GM18502 (cell line): ENCODE measurements at regions not wholly inside any gene's neighbourhood (a gene's known extent, or its start where the extent isn't known, plus 50 kb on each side); places are given as distances from the start of the nearest gene placed in this dataset.

Experiments
- ATAC-seq: cut with Tn5 transposase; IDR thresholded peaks from one replicate; pipeline ENCODE4 v1.9.1; 2021; ENCODE audit warnings: mild to moderate bottlenecking; ENCODE audit not compliant: unreplicated experiment, poor library complexity

DNA sequence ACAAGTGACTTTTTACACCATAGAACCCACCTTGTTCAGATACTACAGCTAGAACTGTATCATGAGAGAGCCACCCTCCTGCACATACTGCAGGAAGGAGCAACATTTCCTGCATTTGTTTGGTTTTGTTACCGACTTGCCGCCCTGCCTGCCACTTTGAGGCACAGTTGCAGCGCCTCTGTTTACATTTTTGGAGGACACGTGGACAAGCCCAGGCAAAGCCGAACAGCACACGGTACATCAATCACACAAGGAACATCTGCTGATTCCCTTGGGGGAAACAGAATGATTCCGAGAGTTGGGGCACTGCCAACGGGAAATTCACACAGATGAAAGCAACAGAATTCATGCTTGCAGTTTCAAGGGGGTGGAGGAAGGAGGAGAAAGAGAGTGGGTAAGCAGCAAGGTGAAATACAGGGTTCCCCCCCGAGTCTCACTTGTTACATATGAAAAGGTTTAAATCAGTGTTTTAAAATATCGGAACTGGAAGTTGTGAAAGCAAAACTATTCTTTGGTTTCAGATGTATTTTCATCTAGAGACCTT lies 110.7 kb downstream of the BTG1 start:
- ATAC-seq, result peak; percentile 81

DNA sequence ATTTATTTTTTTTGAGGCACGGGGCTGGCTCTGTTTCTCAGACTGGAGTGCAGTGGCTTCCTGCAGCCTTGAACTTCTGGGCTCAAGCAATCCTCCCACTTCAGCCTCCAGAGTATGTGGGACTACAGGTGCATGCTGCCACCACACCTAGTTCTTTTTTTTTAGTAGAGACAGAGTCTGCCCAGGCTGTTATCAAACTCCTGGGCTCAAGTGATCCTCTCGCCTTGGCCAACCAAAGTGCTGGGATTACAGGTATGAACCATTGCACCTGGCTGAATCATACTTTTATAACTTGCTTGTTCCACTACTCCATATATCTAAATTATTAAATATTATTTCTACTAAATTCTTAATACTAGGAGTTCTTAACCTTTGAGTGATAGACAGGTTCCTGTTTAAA lies 111.6 kb downstream of the BTG1 start:
- no peak for ATAC-seq

DNA sequence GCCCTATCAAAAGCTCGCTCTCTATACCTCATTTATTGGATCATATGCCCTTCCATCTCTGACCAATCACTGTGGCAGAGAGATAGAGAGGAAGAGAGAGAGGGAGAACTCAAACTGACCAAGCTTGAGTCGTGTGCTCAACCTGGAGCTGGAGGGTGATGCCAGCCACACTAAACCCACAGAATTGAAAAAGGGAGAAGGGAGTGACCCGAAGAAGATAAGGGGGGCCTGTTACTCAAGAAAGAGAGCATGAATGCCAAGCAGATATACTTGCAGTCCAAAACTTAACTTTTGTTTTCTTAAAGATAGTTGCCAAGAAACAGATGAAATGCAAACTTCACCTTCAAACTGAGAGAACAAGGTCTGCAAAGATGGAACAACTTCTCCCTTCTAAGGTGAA lies 112.7 kb downstream of the BTG1 start:
- ATAC-seq, result no peak

DNA sequence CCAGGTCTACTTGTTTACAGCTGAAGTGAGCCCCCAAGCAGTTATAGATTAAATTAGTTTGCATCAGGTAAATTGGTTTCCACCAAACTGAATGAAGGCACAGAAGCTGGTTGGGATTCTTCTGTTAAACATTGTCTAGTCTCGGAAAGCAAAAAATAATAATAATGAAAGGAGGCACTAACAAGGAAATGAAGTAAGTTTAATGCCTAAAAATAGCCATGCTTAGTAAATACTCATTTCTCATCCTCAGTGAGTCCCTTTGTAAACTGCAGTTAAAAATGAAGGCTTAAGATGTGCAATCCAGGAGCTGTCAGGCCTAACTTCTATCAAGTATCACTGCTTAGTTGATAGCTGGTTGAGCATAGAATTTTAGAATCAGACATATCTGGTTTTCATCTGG lies 113.5 kb downstream of the BTG1 start:
- ATAC-seq, result no peak

DNA sequence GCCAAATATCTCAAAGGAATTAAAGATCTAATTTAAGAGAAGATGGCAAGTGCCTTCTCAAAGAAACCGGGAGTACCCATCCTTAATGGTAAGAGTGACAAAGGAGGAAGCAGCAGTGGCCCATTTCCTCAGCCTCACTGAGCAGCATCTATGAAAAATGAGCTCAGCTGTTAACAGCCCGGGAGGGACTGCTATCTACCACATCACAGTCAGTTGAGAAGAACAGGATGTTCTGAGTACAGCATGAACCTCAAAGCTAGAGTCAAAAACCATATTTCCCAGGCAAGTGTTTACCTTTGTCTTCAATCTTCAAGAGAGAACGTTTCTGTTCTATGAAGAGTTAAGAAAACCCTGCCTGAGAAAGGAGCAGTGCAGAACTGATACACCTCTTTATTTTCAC lies 115.0 kb downstream of the BTG1 start:
- peak; percentile 72 for ATAC-seq

DNA sequence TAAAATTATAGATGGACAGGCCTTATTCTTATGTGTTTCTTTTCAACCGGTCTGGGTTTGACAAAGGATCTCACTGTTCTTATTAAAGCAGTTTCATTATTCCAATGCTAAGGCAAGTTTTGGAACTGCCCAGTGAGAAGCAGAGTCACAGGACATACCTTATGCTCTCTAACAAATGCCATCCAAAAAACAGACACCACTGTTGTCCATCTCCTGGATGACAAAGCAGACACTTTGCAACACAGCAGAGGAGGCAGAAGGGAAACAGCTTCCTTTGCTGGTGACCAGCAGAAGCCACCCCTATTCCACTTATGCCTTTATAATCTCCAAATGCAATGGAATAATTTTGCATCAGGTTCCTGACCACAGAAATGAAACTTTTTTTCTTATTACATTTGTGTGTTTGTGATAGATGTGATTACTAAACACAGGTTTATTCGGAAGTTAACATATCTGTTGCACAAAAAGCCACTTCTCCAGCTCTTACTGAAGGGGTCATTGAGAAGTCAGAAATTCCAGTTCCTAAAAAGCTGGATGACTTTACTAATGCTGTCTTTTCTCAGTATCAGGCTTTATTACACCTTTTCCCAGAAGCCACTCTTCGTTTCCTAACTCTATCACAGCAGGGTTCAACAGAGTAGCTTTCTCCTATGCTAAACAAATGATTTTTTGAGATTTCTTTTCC lies 115.6 kb downstream of the BTG1 start:
- no peak for ATAC-seq

DNA sequence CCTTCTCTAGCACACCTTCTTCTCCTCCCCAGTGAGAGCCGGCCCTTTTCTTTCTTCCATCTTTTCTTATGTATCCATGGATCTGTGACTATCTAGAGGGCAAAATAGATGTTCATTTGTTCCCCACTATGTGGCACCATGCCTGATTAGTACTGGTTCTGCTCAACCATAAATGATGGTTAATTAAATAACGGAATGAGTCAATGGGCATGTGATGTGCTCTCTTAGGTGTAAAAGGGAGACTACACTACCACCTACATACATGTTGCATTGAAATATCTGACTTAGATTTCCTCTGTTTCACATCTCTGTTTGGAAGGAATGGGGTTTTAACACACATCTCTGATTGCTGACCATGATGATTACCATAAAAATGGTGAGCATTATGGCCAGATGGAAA lies 116.5 kb downstream of the BTG1 start:
- no peak for ATAC-seq

DNA sequence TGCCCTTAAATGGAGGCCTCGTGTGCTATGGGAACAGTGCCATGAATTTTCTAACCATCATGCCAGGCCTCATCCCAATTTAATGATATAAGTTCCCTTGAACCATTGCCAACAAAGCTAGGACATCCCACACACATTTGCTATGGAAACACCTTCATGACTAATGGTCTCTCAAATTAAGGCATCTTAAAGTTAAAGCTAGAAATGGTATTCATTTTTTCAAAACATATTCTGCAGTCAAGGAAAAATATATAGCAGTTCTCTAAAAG lies 117.3 kb downstream of the BTG1 start:
- ATAC-seq, result no peak

DNA sequence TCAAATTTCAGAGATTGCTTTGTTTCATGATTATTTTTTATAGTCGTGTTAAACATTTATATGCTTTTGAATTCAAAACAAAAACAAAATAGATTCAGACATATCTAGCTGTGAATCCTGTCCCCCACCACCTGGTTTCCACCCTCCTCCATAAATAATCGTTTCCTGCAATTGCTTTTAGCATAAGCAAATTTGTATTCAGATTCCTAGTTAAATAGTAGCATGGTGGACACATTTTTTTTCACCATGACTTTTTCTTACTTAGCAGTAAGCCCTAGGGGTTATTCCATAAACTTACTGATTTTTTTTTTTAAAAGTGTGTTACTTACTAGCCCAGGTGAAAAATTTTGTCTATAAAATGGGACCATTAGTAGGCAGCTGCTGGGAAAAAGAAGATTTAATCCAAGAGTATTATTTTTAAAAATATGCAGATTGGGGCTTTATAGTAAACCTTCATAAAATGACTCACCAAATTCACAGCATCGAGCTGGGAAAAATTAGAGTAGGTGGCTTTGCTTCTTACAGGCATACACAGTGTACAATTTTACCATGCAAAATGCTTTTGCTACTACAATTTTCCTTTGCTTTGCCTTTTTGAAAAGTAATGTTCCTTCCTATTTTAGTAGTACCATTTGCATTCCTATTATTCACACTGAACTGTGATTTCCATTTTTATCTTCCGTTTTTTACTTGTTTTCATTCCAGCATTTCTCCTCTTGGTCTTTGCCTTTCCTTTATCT lies 117.8 kb downstream of the BTG1 start:
- ATAC-seq, result no peak

DNA sequence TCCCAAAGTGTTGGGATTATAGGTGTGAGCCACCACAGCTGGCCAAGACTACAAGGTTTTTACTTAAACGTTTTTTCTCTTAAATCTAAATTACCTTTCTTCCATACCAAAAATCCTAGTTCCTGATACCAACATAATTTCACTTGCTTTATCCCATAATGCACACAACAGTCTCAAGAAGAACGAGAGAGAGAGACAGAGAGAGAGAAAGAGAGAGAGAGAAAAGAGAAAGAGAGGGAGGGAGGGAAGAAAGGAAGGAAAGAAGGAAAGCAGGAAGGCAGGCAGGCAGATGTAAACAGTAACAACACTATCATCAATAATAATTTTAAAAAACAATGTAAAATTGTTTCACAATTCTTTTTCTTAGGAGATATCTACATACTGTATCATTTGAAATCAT lies 118.4 kb downstream of the BTG1 start:
- ATAC-seq, result no peak

DNA sequence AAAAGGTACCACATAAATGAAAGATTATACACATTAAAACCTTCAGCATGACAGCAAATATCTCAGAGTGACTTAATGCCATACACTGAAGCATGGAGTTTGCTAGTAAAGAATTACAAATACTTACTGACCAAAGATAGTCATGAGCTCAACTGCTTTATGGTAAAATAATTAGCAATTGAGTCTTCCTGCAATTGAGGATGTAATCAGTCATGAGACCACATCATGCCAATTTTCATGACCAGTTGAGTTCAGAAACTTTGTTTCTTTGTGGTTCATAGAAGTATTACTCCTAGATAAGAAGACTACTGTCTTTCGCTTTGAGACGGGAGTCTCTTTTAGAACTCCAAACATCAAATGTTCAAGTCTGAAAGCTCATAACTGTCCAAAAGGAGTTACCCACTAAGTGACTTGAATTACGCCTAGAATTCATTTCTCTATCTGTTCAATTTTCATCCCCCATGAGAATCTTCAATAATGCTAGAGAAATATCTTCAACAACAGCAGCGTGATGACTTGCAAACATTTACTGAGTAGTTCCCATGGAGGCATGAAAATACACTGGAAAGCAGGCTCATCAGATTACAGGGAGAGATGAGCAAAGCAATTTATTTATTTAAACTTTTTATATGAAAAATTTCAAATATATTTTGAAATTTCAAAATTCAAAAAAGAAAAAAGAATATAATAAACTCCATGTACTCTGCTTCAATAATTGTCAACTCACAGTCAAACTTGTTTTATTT lies 120.0 kb downstream of the BTG1 start:
- no peak for ATAC-seq

DNA sequence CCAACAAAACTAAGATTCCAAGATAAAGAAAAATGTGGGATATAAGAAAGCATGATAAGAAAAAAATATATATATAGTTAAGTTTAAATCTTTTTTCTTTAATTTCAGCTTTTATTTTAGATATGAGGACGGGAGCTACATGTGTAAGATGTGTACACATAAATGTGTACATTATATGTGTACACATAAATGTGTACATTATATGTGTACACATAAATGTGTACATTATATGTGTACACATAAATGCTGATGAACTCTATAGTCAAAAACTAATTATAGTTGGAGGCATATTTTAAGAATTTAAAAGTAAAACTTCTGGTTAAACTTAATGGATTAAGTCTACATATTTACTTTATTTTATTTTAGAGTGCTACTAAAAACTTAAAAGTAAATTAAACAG lies 123.6 kb downstream of the BTG1 start:
- ATAC-seq, result no peak

DNA sequence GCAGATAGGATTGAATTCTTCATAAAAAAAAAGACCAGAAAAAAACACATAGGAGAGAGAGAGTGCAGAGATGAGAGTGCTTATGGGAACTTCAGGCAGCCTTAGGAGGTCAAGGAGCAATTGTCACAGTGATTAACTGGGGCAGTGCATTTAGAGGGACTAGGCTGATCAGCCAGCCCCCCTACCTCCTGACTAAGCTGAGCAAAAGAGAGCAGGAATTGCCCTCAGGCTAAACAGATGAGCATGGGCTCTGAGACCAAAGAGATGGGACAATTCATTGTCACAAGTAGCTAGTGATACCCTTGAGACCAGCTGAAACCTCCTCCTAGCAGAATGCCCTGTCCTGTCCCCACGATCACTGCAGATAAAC lies 124.0 kb downstream of the BTG1 start:
- ATAC-seq, result no peak

DNA sequence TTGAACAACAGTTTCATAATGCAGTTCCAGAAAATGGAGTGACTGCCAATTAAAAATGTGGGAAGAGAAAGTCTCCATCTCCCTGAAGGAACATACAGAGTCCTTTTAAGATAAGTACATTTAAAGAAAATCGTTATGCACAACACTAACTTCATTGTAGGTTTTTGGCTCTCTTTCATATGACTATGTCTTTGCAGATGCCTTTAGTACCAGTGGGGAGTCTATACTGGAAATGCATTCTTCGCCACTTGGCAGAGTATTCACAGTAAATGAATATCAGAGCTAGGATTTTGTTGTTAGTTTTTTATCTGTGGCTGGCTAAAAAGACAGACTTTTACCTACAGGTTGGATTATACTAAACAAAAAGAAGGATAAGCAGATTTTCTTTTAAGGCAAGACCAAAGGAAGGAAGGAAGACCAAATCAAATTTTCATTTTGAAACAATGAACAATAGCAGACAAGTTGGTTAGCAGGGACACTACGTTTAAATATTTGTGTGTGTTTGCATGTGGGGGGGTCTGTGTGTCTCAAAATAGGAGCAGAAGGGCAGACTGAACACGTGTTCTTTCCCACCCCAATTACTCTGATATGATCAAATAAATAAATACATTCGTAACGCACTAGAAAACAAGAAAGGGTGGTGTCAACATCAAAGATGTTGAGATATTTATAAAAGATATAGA lies 124.5 kb downstream of the BTG1 start:
- ATAC-seq, result no peak

DNA sequence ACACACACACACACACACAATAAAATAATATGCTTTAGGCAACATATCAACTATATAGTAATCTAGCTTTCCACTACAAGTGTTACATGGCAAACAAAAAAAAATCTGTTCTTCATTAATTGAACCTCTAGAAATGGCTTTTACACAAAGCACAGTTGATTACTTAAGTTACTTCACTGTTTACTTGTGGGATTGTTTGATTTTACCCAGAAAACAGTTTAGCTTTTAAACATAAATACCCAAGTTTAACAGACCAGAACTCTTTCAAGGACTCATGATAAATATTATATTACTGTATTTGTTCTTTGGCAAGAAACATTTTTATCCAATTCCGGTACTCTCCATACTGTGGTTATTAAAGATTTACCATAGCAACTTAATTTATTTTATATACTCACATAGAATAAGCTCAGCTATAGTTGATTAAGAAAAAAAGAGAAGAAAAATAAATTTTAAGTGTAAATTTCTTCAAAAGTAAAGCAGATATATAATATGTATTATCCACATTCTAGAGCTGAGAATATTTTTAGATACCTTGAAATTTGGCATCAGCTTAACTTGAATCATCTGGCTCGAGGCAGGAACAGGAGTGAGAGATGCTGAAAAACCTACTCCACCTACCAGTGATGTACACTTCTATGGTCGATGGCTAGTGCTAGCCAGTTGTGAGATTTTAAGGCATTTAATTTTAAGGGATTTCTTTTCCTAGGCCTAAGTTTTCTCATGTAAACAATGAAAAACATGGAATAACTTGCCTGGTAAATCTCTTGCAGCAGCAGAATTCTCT lies 126.0 kb downstream of the BTG1 start:
- ATAC-seq, result no peak

DNA sequence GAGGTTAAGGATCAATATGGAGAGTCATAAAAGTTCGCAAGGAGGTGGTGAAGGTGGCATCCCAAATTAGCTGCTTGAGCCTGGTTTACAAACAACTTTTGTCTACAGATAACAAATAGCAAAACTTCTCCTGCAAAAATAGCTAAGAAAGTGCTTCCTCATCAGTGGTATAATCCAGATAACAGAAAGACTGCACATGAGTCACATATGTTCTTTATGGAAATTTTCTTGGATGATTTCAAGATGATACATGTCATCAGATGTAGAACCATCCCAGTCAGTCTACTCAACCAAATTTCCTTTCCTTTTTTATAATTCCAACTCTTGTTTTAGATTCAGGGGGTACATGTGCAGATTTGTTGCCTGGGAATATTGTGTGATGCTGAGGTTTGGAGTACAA lies 133.0 kb downstream of the BTG1 start:
- ATAC-seq, result no peak

DNA sequence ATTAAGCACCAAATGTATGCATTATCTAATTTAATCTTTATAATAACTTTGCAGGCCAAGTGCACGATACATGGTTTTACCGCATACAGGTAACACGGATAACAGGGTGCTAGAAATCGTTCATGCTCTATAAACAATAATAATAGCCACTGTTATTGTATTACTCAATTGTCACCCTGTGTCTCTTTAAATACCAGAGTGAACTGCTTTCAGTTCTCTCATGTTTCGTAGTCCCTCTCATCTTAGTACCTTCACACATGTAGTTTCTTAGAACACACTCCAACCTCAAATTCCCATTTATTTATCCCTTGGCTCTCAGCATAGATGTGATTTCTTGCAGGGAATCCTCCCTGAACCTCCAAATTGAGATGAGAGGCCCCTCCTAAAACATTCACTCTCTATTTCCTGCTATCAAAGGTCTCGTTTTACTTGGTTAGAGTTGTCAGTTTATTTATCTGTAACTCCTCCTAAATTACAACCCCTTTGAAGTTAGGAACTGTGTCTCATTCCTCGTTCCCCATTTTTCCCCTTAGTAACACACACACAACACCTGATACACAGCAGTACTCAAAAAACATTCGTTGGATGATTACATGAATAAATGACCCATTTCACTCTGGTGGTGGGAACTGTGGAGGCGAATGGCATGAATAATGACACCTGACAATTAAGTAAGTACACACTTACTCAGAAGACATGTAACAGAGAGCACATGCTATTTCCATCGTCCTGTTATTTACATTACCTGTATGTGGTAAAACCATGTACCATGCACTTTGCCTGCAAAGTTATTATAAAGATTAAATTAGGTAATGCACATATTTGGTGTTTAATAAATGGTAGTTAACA lies 134.6 kb downstream of the BTG1 start:
- no peak for ATAC-seq

DNA sequence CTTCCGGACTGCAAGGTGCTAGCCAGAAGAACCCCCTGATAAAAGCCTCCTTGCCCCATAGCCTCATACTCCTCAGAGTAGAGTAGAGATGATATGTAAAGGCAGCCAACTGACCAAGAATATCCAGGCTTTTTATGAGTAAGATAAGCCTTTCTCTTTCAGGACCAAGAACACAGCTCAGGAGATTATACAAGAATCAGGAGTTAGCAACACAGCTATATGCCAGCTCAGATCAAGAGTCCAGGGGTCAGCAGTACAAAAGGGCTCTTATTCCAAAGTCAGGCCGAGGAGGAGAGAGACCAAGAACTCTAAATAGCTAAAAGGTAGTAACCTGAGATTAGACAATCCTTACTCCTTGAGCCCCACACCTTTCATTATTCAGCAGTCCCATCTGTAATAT lies 135.3 kb downstream of the BTG1 start:
- ATAC-seq, result no peak

DNA sequence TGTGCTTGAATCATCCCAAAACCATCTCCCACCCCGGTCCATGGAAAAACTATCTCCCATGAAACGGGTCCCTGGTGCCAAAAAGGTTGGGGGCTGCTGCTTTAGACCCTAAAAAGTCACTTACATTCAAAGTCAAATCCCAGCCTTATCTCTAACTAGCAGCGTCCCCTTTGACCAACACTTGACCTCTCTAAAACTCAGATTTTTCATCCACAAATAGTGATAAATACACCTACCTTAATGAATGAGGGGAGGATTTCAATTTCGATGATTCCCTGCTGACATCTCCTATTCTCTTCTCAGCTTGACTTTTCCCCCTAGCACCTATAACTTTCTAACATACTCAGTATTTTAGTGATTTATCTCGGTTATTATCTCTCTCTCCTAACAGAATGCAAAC lies 137.3 kb downstream of the BTG1 start:
- ATAC-seq, result no peak
